ENCODE measurements at regions not wholly inside any gene's neighbourhood (a gene's known extent, or its start where the extent isn't known, plus 50 kb on each side); places are given as distances from the start of the nearest gene placed in this dataset.

DNA sequence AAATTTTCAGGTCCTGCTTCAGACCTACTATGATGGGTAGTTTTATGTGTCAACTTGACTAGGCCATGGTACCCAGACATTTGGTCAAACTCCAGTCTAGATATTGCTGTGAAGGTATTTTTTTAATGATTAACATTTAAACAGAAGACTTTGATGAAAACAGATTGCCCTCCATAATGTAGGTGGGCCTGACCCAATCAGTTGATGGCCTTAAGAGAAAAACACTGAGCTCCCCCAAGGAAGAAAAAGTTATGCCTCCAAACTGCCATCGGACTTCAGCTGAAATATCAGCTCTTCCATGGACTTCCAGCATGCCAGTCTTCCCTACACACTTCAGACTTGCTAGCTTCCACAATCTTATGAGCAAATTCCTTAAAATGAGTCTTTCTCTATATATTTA, 67.3 kb upstream of the TYRP1 start:
- Histone ChIP-seq H3K9me3 (no peaks in the 10 kb centered on the region), H3K4me3 (no peak overlapping the region), H3K27ac (no peak overlapping the region), H3K4me1 (no peaks in the 10 kb centered on the region), H3K27me3 (no peaks in the 10 kb centered on the region), H3K36me3 (no peaks in the 10 kb centered on the region)
- 80% methylated on average over 1 of the region's 1 CpG for WGBS
- no peak for DNase-seq (ENCODE audit: low spot score in 2 of 2)
- TF ChIP-seq CTCF (IDR thresholded peaks at IDR 0.05), result no peak
- no peak for TF ChIP-seq EP300 (IDR thresholded peaks at IDR 0.05)
- TF ChIP-seq POLR2A (IDR thresholded peaks at IDR 0.05), result no peak
- no peak for TF ChIP-seq POLR2AphosphoS5 (IDR thresholded peaks at IDR 0.05)

DNA sequence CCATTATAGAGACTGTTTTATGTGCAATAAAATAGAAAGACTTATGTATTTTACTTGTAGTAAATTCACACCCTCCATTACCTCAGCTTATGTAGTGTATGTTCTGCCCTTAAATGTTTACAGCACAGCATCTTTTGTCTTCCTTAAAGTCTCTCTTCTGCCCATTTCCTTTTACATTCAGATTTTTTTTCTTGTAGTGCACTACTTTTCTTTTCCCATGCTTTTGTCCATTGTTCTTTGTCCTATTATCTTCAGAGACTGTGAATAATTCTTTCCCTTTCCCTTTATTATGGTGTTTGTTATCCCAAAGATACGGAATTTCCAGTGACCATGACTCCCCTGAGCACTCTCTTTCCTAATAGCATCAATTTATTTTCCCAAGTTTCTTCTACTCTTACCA, 66.1 kb upstream of the TYRP1 start:
- Histone ChIP-seq H3K27ac (no peak overlapping the region), H3K4me1 (no peaks in the 10 kb centered on the region), H3K4me3 (no peak overlapping the region), H3K36me3 (no peaks in the 10 kb centered on the region), H3K9me3 (no peaks in the 10 kb centered on the region), H3K27me3 (no peaks in the 10 kb centered on the region)
- no peak for DNase-seq (ENCODE audit: low spot score in 2 of 2)
- TF ChIP-seq POLR2AphosphoS5 (IDR thresholded peaks at IDR 0.05) (no peak), EP300 (IDR thresholded peaks at IDR 0.05) (no peak), CTCF (IDR thresholded peaks at IDR 0.05) (no peak), POLR2A (IDR thresholded peaks at IDR 0.05) (no peak)
- WGBS, result 59% methylated on average over 1 of the region's 1 CpG

DNA sequence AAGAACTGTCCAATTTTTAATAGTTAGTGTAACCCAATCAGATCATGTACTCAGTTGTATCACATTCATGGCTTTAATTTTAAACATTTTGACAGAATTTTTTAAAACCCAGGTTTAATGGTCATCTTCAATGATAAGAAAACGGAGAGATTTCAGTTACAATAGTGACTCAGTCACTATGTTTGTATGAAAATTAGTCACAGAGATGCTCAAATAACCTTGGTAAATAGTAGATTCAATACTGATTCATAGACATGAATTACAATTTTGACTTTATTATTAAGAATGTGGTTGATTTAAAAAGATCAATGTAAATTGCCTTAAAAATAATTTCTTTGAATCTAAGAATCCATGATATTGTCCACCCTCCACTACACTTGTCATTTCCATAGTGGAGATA, 64.6 kb upstream of the TYRP1 start:
- no peaks in the 10 kb centered on the region for H3K36me3 ChIP-seq
- no peaks in the 10 kb centered on the region for H3K4me1 ChIP-seq
- H3K9me3 ChIP-seq, result no peaks in the 10 kb centered on the region
- WGBS, result 86% methylated on average over 1 of the region's 1 CpG
- no peak overlapping the region for H3K4me3 ChIP-seq
- no peak for TF ChIP-seq POLR2A (IDR thresholded peaks at IDR 0.05)
- TF ChIP-seq EP300 (IDR thresholded peaks at IDR 0.05), result no peak
- no peak for TF ChIP-seq CTCF (IDR thresholded peaks at IDR 0.05)
- no peak for TF ChIP-seq POLR2AphosphoS5 (IDR thresholded peaks at IDR 0.05)
- H3K27me3 ChIP-seq, result no peaks in the 10 kb centered on the region
- DNase-seq (ENCODE audit: low spot score in 2 of 2), result no peak
- H3K27ac ChIP-seq, result no peak overlapping the region

DNA sequence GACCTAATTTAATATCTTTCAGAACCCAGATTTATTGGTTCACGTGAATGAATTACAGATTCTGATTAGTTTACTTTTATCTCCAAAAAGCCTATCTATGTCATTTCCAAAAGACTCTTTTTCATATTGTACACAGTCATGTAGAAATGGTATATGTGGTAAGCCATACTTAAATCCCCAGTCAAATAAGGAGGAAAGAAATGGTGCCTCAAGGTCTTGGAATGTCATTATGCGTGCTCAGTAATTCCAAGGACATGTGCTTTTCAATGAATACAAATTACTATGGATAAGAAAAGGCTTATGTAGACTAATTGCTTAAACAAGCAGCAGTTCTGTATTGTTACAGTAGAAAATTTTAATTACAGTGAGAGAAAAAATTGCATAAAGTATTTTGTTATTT, 64.1 kb upstream of the TYRP1 start:
- no peak for DNase-seq (ENCODE audit: low spot score in 2 of 2)
- WGBS, result 75% methylated on average over 2 of the region's 2 CpGs
- Histone ChIP-seq H3K9me3 (no peaks in the 10 kb centered on the region), H3K36me3 (no peaks in the 10 kb centered on the region), H3K27ac (no peak overlapping the region), H3K4me1 (no peaks in the 10 kb centered on the region), H3K4me3 (no peak overlapping the region), H3K27me3 (no peaks in the 10 kb centered on the region)
- TF ChIP-seq POLR2AphosphoS5 (IDR thresholded peaks at IDR 0.05) (no peak), POLR2A (IDR thresholded peaks at IDR 0.05) (no peak), EP300 (IDR thresholded peaks at IDR 0.05) (no peak), CTCF (IDR thresholded peaks at IDR 0.05) (no peak)

DNA sequence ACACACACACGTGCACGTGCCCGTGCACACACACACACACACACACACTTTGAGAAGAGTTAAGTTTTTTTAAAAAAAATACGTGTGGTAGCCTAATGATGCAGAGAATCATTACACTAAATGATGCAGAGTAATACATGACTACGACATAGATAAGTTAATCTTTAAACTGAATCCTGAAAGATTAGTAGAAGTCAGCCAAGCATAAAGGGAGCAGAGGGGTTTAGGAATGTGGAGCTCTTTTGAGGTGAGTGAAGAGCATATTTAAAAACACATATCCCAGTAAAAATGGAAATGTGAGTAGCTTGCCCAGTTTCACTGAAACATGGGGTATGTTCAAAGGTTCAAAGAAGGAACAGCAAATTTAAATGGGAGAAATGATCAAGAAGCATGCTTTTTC, 61.3 kb upstream of the TYRP1 start:
- no peak overlapping the region for H3K27ac ChIP-seq
- H3K4me1 ChIP-seq, result no peaks in the 10 kb centered on the region
- TF ChIP-seq POLR2A (IDR thresholded peaks at IDR 0.05) (no peak), EP300 (IDR thresholded peaks at IDR 0.05) (no peak), CTCF (IDR thresholded peaks at IDR 0.05) (no peak), POLR2AphosphoS5 (IDR thresholded peaks at IDR 0.05) (no peak)
- H3K36me3 ChIP-seq, result no peaks in the 10 kb centered on the region
- DNase-seq (ENCODE audit: low spot score in 2 of 2), result no peak
- no peak overlapping the region for H3K4me3 ChIP-seq
- no peaks in the 10 kb centered on the region for H3K9me3 ChIP-seq
- no peaks in the 10 kb centered on the region for H3K27me3 ChIP-seq
- 86% methylated on average over 5 of the region's 5 CpGs for WGBS

Data from suprapubic skin (tissue), 4 donors.